Gastroesophageal sphincter (tissue), 4 donors: ENCODE measurements at regions not wholly inside any gene's neighbourhood (a gene's known extent, or its start where the extent isn't known, plus 50 kb on each side); places are given as distances from the start of the nearest gene placed in this dataset.

Experiments
- ATAC-seq: fragments of 150-250 bp; one replicate; pipeline ENCODE4 v1.9.1; 2016; ENCODE audit warnings: mild to moderate bottlenecking, moderate library complexity
- H3K27ac ChIP-seq, 4 donors: fragments of 200-600 bp; sonication (generic) in 3 of 4; 1 replicate in 3 of 4; 2 replicates in 1 of 4; pipeline ENCODE4 v1.5.1; 2016 to 2019
- H3K27me3 ChIP-seq: fragments of 200-600 bp; sonication (generic); one replicate; pipeline ENCODE4 v1.5.1; 2019
- H3K36me3 ChIP-seq, 2 donors: fragments of 200-600 bp; sonication (generic); one replicate each; pipeline ENCODE4 v1.5.1; 2019; ENCODE audit warnings: control low read depth in 1 of 2
- H3K4me1 ChIP-seq, 3 donors: fragments of 200-600 bp; sonication (generic); 1 replicate in 2 of 3; 2 replicates in 1 of 3; pipeline ENCODE4 v1.5.1; 2016 to 2019; ENCODE audit warnings: control low read depth in 2 of 3
- H3K4me3 ChIP-seq, 2 donors: fragments of 200-600 bp; sonication (generic); one replicate each; pipeline ENCODE4 v1.5.1; 2019; ENCODE audit warnings: mild to moderate bottlenecking in 1 of 2, moderate library complexity in 1 of 2
- H3K9me3 ChIP-seq, 3 donors: fragments of 200-600 bp; sonication (generic); one replicate each; pipeline ENCODE4 v1.5.1; 2017 to 2019; ENCODE audit warnings: control low read depth in 2 of 3
- EP300 ChIP-seq: sonication (generic); formaldehyde crosslinking; IDR thresholded peaks from one replicate; pipeline ENCODE4 v1.6.1; 2017; ENCODE audit warnings: antibody characterized with exemption, mild to moderate bottlenecking
- POLR2A ChIP-seq, 2 donors: fragments of 450-650 bp; IDR thresholded peaks; one replicate each; pipeline ENCODE4 v1.6.1; 2017; ENCODE audit warnings: antibody characterized with exemption in 2 of 2, mild to moderate bottlenecking in 2 of 2, moderate library complexity in 1 of 2
- POLR2AphosphoS5 ChIP-seq: sonication (generic); formaldehyde crosslinking; IDR thresholded peaks from one replicate; pipeline ENCODE4 v1.6.1; 2017; ENCODE audit warnings: antibody characterized with exemption
- WGBS, 2 donors: methylation state at CpG; one replicate each; pipeline ENCODE4 v1.1.5; 2018; ENCODE audit warnings: low coverage in 1 of 2; 5-methylcytosine and 5-hydroxymethylcytosine counted together
- TF ChIP-seq, protein P1 (sequence below), 4 experiments: fragments of 200-600 bp in 2 of 4; fragments of 450-650 bp in 2 of 4; sonication (generic) in 1 of 4; IDR thresholded peaks; one replicate each; pipeline ENCODE4 v1.5.1; 2017 to 2019; ENCODE audit warnings: antibody characterized with exemption in 4 of 4, mild to moderate bottlenecking in 2 of 4, moderate library complexity in 2 of 4

DNA sequence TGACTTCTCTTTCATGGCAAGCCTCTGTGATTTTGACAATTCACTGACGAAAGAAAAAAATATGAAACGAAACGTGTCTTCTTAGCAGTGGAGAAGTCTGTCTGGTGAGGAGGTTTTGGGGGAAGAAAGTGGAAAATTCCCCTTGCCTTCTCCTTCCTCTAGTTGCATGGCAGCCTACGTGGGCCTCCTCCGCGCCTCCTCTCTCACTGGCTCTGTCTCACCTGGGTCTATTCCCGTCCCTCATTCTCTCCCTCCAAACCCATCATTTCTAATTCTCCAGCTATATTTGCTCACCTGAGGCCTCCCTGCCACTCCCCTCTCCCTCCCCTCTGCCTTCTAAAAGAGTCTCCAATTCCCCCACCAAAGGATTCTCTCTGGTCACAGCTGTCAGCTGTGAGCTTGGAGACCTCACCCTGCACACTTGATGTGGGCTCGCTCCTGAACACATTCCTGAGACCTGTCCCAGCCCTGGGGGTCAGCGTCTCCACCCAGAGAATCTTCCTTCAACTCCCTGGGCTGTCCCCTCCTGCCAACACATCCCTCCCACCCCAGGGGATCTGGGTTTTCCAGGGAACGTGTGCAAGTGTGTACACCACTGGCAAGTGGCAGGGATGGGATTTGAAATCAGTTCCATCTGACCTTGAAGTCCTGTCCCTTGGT lies 159.6 kb upstream of the PMEPA1 start:
- ATAC-seq: no peak
- no peak for TF ChIP-seq EP300
- Histone ChIP-seq H3K27ac (no peak overlapping the region), H3K4me3 (no peak overlapping the region), H3K4me1 (no peaks in the 10 kb centered on the region), H3K27me3 (peaks cover 41% of the 10 kb centered on the region), H3K9me3 (no peaks in the 10 kb centered on the region), H3K36me3 (no peaks in the 10 kb centered on the region)
- WGBS, 2 donors: 56 to 73% methylated on average over 4 to 8 of the region's 10 CpGs

GRCh38 chr20:57868310-57868709 lies 158.5 kb upstream of the PMEPA1 start:
- TF ChIP-seq POLR2AphosphoS5: no peak
- TF ChIP-seq EP300: no peak
- TF ChIP-seq, protein P1, sequence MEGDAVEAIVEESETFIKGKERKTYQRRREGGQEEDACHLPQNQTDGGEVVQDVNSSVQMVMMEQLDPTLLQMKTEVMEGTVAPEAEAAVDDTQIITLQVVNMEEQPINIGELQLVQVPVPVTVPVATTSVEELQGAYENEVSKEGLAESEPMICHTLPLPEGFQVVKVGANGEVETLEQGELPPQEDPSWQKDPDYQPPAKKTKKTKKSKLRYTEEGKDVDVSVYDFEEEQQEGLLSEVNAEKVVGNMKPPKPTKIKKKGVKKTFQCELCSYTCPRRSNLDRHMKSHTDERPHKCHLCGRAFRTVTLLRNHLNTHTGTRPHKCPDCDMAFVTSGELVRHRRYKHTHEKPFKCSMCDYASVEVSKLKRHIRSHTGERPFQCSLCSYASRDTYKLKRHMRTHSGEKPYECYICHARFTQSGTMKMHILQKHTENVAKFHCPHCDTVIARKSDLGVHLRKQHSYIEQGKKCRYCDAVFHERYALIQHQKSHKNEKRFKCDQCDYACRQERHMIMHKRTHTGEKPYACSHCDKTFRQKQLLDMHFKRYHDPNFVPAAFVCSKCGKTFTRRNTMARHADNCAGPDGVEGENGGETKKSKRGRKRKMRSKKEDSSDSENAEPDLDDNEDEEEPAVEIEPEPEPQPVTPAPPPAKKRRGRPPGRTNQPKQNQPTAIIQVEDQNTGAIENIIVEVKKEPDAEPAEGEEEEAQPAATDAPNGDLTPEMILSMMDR (IDR thresholded peaks at IDR 0.05): no peak
- no peak for TF ChIP-seq POLR2A (IDR thresholded peaks at IDR 0.05)
- Histone ChIP-seq H3K4me3 (no peak overlapping the region), H3K4me1 (no peaks in the 10 kb centered on the region), H3K36me3 (no peaks in the 10 kb centered on the region), H3K27me3 (peaks cover 41% of the 10 kb centered on the region), H3K9me3 (no peaks in the 10 kb centered on the region), H3K27ac (no peak overlapping the region)
- ATAC-seq: no peak
- WGBS, 2 donors: 100% methylated on average over 5 of the region's 15 CpGs; no CpG with 5 or more reads in 1 of the 2 donors

GRCh38 chr20:57867807-57868206 lies 158.0 kb upstream of the PMEPA1 start:
- ATAC-seq: no peak
- no peak overlapping the region for H3K27ac ChIP-seq
- H3K4me1 ChIP-seq: no peaks in the 10 kb centered on the region
- H3K4me3 ChIP-seq: no peak overlapping the region
- 80% methylated on average over 1 of the region's 2 CpGs; no CpG with 5 or more reads in 1 of the 2 donors for WGBS, 2 donors
- H3K9me3 ChIP-seq: no peaks in the 10 kb centered on the region
- no peaks in the 10 kb centered on the region for H3K36me3 ChIP-seq
- no peak for TF ChIP-seq POLR2AphosphoS5
- TF ChIP-seq, protein P1 (IDR thresholded peaks at IDR 0.05): no peak
- no peak for TF ChIP-seq EP300
- TF ChIP-seq POLR2A (IDR thresholded peaks at IDR 0.05): no peak
- H3K27me3 ChIP-seq: peaks cover 41% of the 10 kb centered on the region

- no peak for ATAC-seq
- Histone ChIP-seq H3K4me1 (no peaks in the 10 kb centered on the region), H3K9me3 (no peaks in the 10 kb centered on the region), H3K27ac (no peak overlapping the region), H3K4me3 (no peak overlapping the region), H3K27me3 (peaks cover 41% of the 10 kb centered on the region), H3K36me3 (no peaks in the 10 kb centered on the region)
- no peak for TF ChIP-seq POLR2AphosphoS5
- no peak for TF ChIP-seq EP300
- TF ChIP-seq, protein P1 (IDR thresholded peaks at IDR 0.05): no peak
- TF ChIP-seq POLR2A (IDR thresholded peaks at IDR 0.05): no peak
- WGBS, 2 donors: 86 to 100% methylated on average over 1 to 3 of the region's 10 CpGs
Measured at GRCh38 chr20:57867181-57867803, 157.5 kb upstream of the PMEPA1 start.

DNA sequence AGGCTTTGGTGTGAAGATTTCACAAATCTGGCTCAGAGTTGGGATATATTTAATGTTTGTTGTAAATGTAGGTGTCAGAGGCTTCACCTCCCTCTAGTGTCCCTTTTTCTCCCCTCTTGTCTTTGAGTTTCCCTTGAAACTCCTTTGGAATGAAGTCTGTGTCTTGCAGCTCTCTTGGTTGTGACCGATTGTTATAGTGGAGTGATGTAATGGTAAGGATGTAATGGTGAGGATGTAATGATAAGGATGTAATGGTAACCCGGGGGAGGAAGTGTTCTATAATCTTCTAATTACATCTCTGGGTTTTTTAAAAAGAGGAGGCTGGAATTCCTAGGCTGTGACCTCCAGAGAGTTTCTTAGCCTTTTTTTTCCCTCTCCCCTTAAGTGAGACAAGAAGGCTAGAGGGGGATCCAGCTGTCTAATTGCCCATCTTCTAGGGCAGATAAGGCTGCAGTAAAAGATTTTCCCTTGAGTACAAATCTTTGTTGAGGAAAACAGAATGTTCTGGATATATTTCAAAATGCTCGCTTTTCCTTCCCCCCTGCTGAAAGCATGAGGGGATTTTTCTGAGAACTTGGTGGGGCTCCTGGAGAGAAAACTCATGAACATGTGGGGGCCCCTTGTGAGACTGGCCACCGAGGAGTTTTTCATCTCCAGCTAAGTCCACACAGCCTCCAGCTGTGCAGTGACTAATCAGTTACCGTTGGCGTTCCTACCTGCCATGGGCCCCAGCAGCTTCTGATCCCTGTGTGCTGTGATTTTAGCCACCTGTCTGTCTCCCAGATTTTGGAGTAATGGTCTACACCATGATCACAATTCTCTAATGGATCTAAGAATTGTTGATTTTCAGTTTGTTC lies 156.7 kb upstream of the PMEPA1 start:
- Histone ChIP-seq H3K4me3 (no peak overlapping the region), H3K27ac (no peak overlapping the region), H3K4me1 (no peaks in the 10 kb centered on the region), H3K9me3 (no peaks in the 10 kb centered on the region), H3K36me3 (no peaks in the 10 kb centered on the region), H3K27me3 (peaks cover 41% of the 10 kb centered on the region)
- WGBS, 2 donors: 36 to 65% methylated on average over 2 to 5 of the region's 6 CpGs
- ATAC-seq: no peak
- TF ChIP-seq, protein P1 (IDR thresholded peaks at IDR 0.05): no peak
- TF ChIP-seq POLR2A (IDR thresholded peaks at IDR 0.05): no peak
- no peak for TF ChIP-seq POLR2AphosphoS5
- no peak for TF ChIP-seq EP300
